HTR-8/SVneo (cell line): ENCODE measurements at regions not wholly inside any gene's neighbourhood (a gene's known extent, or its start where the extent isn't known, plus 50 kb on each side); places are given as distances from the start of the nearest gene placed in this dataset.
"Not testable (repeated sequence)": the region's sequence is repeated elsewhere in the genome, so short reads cannot be mapped to it uniquely, and the experiment has no call there.

Experiments used
- DNase-seq: peaks from one replicate; pipeline ENCODE4 v3.0.0; 2011; ENCODE audit warnings: low spot score, mixed read lengths; ENCODE audit not compliant: insufficient read length
- FAIRE-seq: peaks from 2 replicates; lab custom pipeline; 2011; peaks lifted over from hg19 to GRCh38; lab: Jason Lieb, UNC

DNA sequence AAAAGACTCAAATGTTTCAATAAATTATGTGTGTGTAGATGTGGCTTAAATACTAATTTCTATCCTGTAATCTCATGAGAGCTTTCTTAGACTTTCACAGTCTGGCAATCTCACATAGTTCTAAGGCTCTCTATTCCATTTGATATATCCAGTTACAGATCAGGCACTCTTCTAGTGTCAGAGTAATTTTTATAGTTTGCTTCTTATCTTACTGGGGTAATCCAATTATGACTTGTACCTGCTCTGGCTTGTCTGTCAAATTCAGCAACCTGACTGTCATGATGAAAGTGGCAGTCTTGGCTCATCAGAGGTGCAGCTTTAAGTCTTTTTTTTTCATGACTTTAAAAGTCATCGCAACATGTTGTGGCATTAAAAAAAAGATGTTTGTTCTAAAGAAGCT, 513.2 kb upstream of the MAN1A1 start:
- FAIRE-seq (no peak), DNase-seq (no peak)

DNA sequence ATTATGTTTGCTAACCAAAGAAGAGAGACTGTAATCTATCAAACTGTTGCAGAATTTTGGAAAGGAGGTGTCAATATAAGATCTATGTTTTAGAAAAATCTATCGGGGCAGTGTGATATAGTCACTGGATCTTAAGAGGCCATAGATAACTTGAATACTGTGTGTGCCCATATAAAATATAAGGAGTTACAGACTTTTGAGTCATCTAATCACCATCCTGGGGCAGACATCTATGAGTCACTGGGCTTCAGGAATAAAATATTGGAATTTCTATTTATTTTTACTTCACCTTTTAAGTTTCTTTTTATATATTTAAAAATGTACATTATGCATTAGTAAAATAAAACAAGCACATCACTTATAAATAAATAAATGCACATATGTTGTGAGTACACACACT, 509.3 kb upstream of the MAN1A1 start:
- no peak for DNase-seq

DNA sequence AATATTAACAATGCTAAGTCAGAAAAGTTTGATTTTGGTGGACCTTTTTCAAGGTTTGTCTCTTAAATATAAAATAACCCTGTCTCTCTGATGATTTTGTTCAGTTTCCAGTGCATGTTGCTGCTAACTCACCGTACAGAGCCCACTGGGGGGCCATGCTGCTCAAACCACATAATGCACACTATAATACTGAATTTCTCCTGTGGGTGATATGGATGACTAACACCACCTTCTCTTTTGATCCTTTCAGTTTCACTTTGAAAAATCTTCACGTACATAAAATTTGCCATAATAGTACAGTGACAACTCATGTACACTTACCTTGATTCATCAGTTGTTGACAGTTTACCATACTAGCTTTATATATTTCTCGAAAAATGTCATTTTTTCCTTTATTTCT, 506.6 kb upstream of the MAN1A1 start:
- DNase-seq: peak; percentile 9
- no peak for FAIRE-seq

More for the DNA sequence above, 509.3 kb upstream of the MAN1A1 start:
- FAIRE-seq: no peak

- DNase-seq (no peak), FAIRE-seq (no peak)
Observed at GRCh38 chr6:119848696-119849095, 499.1 kb upstream of the MAN1A1 start.

GRCh38 chr6:119845161-119845560, 495.6 kb upstream of the MAN1A1 start:
- FAIRE-seq (no peak), DNase-seq (no peak)

DNA sequence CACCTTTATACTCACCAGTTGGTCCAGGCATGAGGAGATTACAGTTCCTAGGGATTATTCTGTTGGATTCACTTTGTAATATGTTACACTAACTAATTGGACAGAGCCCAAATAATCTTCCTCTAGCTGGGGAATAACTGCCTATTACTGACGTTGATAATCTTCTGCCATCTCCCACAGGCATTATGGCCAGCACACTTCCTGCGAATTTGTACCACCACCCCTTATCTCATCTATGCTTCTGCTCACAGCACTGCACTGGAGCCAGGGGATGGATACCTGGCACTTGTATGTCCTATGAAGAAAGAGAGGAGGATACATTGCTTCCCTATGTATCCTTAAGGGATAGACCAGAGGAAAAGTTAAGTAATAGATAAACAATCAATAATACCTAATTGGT, 494.8 kb upstream of the MAN1A1 start:
- DNase-seq (no peak), FAIRE-seq (no peak)

GRCh38 chr6:119842191-119842590, 492.6 kb upstream of the MAN1A1 start:
- FAIRE-seq (no peak), DNase-seq (no peak)

- FAIRE-seq: no peak
- no peak for DNase-seq
Observed at GRCh38 chr6:119838043-119838442, 488.5 kb upstream of the MAN1A1 start.

GRCh38 chr6:119834418-119834817, 484.9 kb upstream of the MAN1A1 start:
- DNase-seq (no peak), FAIRE-seq (no peak)

DNA sequence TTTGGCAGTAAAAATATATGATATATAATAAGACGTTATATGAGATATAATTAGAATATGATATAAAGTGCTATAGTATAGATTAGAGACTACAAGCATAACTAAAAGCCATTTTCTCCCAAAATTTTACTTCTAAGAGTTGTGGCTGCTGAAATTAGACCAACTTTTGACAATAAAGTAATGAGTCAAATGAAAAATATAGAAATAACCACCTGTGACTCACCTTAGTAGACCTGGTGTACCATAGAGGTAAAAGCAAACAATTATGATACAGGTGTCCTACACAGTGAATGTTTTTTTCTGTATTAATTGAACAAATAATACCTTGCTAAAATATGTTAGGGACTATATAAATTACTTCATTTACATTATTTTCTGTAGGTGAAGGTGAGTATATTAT, 482.9 kb upstream of the MAN1A1 start:
- FAIRE-seq (no peak), DNase-seq (no peak)

GRCh38 chr6:119830494-119831295, 481.1 kb upstream of the MAN1A1 start:
- no peak for DNase-seq
- no peak for FAIRE-seq

DNA sequence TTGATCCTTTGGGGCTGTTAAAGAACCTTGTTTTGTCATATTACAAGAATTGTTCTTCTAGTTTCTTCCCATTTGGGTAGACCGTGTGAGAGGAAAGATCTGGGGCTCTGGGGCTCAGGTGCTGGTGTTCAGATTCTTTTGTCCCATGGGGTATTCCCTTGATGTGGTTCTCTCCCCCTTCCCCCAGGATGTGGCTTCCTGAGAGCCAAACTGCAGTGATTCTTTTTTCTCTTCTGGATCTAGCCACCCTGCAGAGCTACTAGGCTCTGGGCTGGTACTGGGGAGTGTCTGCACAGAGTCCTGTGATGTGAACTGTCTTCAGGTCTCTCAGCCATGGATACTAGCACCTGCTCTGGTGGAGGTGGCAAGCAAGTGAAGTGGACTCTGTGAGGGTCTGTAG, 480.5 kb upstream of the MAN1A1 start:
- DNase-seq (no peak), FAIRE-seq (no peak)

GRCh38 chr6:119829499-119829898, 479.9 kb upstream of the MAN1A1 start:
- DNase-seq, FAIRE-seq: not testable (repeated sequence)

- DNase-seq (no peak), FAIRE-seq (no peak)
Observed at GRCh38 chr6:119829006-119829405, 479.4 kb upstream of the MAN1A1 start.

DNA sequence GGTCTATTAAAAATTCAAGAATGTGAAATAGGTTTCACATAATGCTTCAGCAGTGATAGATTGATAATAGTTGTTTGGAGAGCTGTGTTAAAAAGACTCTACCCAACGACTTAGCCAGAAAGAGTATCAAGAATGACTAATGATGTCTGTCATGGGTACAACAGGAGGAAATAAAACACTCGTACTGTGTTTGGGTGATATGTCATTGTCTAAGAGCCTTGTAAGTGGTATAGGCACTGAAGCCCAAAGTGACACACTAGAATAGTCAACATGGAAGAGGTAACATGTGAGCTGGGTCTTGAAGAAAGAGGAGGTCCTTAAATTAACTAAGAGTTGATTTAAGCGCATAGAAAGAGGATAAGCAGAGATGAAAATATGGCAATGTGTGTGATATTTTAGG, 471.8 kb upstream of the MAN1A1 start:
- FAIRE-seq (no peak), DNase-seq (no peak)

- FAIRE-seq (no peak), DNase-seq (no peak)
Observed at GRCh38 chr6:119818876-119819275, 469.3 kb upstream of the MAN1A1 start.

DNA sequence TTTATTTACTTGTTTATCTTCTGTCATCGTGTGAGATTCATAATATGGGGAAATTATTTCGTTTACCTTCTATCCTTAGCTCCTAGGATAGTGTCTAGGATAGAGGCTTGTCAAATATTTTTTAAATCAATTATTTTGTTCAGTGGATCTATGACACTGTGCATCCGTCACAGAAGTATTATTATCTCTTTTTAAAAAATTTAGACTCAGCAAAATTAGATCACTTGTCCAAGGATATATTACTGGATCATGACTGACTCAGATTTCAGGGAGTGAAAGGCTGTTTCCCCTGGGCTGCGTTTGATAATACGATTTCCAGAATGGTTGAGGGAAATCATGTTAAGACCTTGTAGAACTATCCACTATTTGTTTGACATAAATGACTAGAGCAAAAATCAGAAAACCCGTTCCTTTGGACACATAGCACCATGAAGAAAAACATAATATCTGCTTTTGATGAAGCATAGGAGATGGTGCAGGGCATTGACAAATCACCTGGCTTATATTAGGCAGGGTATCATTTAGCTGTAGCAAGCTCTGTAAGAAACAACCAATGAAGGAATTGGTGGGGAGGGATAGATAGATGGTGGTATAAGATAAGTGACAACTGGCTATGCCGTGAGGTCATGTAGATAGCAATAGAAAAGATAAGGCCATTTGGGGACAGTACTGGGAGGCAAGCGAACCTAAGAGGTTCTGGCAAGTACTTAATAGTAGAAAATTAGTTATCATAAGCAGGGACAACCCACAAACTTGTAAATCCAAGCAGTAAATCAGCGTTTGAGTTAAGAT, 465.2 kb upstream of the MAN1A1 start:
- no peak for FAIRE-seq
- no peak for DNase-seq

DNA sequence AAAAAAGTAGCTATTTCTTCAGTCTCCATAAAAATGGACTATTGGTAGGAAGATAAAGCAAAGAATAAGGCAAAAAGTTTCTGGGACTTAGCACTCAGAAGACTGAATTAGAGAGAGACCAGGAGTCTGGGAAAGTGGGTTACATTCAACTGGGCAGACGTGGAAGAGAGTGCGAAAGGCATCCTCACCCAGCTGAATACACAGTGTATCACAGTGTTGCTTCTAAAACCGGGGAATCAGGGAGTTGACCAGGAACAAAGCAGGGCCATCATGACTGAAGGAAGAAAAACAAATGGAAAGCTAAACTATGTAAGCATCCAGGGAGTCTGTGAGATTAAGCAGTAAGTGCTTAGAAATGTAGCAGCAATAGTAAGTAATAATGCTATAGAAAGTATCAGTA, 452.9 kb upstream of the MAN1A1 start:
- FAIRE-seq (no peak), DNase-seq (no peak)

- no peak for FAIRE-seq
- no peak for DNase-seq
Observed at GRCh38 chr6:119801056-119801455, 451.5 kb upstream of the MAN1A1 start.

DNA sequence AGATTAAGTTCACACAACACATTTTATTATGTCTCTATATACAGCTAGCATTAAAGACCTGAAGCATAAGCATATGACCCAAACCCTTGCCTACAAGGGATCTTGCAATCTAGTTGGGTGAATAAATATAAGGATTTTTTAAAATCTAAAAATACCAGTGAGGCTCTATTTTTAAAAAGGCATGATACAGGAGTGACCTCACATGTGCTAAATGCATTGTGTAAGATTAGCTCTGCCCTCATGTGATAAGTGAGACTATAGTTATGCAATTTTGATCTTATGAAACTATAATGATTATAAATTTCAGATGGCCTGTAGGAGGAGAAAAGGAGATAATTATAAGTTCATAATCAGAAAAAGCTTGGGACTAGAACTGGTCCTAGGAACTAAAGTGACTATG, 451.0 kb upstream of the MAN1A1 start:
- FAIRE-seq (no peak), DNase-seq (no peak)
